ENCODE measurements at regions not wholly inside any gene's neighbourhood (a gene's known extent, or its start where the extent isn't known, plus 50 kb on each side); places are given as distances from the start of the nearest gene placed in this dataset.
"Not testable (repeated sequence)": the region's sequence is repeated elsewhere in the genome, so short reads cannot be mapped to it uniquely, and the experiment has no call there.

- not testable (repeated sequence) for TF ChIP-seq CTCF (IDR thresholded peaks at IDR 0.05); EZH2 (IDR thresholded peaks at IDR 0.05; ENCODE audit: borderline replicate concordance, insufficient read depth, low read depth, low read length, poor library complexity, severe bottlenecking)
Observed at GRCh38 chr2:87691899-87692592, 55.8 kb upstream of the PLGLB2 start.
